ENCODE measurements at regions not wholly inside any gene's neighbourhood (a gene's known extent, or its start where the extent isn't known, plus 50 kb on each side); places are given as distances from the start of the nearest gene placed in this dataset.

DNA sequence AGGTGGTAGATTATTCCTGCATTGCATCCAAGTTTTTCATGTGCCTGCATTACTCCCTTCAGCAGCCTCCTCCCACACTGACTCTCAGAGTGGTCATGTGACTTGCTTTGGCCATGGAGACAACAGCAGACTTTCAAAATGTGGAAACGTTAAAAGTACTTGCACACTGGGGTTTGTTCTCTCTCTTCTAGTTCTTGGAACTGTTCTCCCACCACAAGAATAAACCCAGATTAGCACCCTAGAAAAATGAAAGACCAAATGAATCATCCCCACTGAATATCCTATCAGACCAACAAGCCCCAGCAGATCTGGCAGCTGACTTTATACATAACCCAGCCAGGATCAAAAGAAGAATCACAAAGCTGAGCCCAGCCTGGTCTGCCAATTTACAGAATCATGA, 398.5 kb downstream of the VPS13C start:
- H3K4me1 ChIP-seq (ENCODE audit: control insufficient read depth in 3 of 3, insufficient read depth in 3 of 3, low read length in 3 of 3), result peaks cover 0 to 2% (median 0%) of the 10 kb centered on the region in 3 donors
- no peaks in the 10 kb centered on the region for H3K36me3 ChIP-seq (ENCODE audit: control insufficient read depth in 3 of 3, insufficient read depth in 3 of 3, low read length in 3 of 3)
- no peak overlapping the region for H3K27ac ChIP-seq (ENCODE audit: low read depth, low read length)

DNA sequence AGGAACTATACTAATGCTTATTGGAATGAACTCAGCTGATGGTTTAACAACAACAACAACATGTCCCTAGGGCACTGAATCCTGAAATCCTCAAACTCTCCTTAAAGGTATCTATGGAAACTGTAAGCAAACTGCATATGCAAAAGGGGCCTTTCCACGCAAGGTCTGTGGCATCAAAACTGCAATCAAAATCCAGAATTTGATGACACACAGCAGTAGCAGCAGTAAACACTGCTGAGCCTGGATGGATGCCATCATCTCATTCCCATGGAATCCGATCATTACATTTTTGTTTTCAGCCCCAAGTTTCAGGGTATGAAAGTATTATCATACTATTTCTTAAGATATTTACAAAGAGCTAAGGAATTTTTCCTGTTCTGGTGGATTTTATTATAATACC, 399.7 kb downstream of the VPS13C start:
- no peak overlapping the region for H3K27ac ChIP-seq (ENCODE audit: low read depth, low read length)
- no peaks in the 10 kb centered on the region for H3K9me3 ChIP-seq (ENCODE audit: control insufficient read depth in 3 of 3, low read length in 3 of 3)
- H3K9ac ChIP-seq (ENCODE audit: low read depth in 1 of 3, low read length in 3 of 3), result no peak overlapping the region
- peaks cover 0 to 2% (median 0%) of the 10 kb centered on the region in 3 donors for H3K27me3 ChIP-seq (ENCODE audit: control insufficient read depth in 3 of 3, insufficient read depth in 3 of 3, low read length in 3 of 3)
- no peak overlapping the region for H3K4me3 ChIP-seq (ENCODE audit: low read length in 3 of 3)
- H3K4me1 ChIP-seq (ENCODE audit: control insufficient read depth in 3 of 3, insufficient read depth in 3 of 3, low read length in 3 of 3), result peaks cover 0 to 2% (median 1%) of the 10 kb centered on the region in 3 donors
- no peaks in the 10 kb centered on the region for H3K36me3 ChIP-seq (ENCODE audit: control insufficient read depth in 3 of 3, insufficient read depth in 3 of 3, low read length in 3 of 3)

More for the DNA sequence above, 398.5 kb downstream of the VPS13C start:
- Histone ChIP-seq H3K4me3 (ENCODE audit: low read length in 3 of 3) (no peak overlapping the region), H3K27me3 (ENCODE audit: control insufficient read depth in 3 of 3, insufficient read depth in 3 of 3, low read length in 3 of 3) (peaks cover 0 to 2% (median 0%) of the 10 kb centered on the region in 3 donors), H3K9ac (ENCODE audit: low read depth in 1 of 3, low read length in 3 of 3) (no peak overlapping the region), H3K9me3 (ENCODE audit: control insufficient read depth in 3 of 3, low read length in 3 of 3) (no peaks in the 10 kb centered on the region)

DNA sequence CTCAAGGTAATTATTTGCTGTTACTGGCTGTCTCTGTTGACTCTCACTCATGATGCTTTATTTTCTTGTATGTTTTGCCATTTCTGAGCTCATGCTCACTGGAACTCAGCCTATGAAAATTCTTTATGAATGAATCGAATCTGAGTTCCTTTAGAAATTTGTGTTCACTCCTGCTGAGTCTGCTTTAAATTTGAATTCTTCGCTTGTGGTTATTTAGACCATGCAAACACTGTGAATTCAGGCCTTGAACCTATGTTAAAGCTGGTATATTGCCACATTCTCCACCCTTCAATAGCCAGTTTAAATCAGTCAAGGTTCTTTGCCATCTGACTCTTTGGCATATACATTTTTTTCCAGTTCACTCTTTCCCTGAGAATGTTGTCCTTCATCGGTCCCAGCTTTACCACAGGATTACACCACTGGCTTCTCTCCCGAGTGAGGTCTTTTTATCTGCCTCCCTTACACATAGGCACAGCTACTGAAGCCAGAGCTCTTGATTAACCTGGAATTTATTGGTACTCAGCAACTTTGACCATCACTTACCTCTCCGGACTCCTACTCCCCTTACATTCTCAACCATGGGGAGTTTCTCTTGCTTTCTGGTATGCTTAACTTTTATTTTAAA, 400.6 kb downstream of the VPS13C start:
- Histone ChIP-seq H3K9ac (ENCODE audit: low read depth in 1 of 3, low read length in 3 of 3) (no peak overlapping the region), H3K9me3 (ENCODE audit: control insufficient read depth in 3 of 3, low read length in 3 of 3) (no peaks in the 10 kb centered on the region), H3K27ac (ENCODE audit: low read depth, low read length) (no peak overlapping the region), H3K4me1 (ENCODE audit: control insufficient read depth in 3 of 3, insufficient read depth in 3 of 3, low read length in 3 of 3) (peaks cover 0 to 9% (median 8%) of the 10 kb centered on the region in 3 donors), H3K27me3 (ENCODE audit: control insufficient read depth in 3 of 3, insufficient read depth in 3 of 3, low read length in 3 of 3) (no peaks in the 10 kb centered on the region), H3K36me3 (ENCODE audit: control insufficient read depth in 3 of 3, insufficient read depth in 3 of 3, low read length in 3 of 3) (no peaks in the 10 kb centered on the region), H3K4me3 (ENCODE audit: low read length in 3 of 3) (no peak overlapping the region)

DNA sequence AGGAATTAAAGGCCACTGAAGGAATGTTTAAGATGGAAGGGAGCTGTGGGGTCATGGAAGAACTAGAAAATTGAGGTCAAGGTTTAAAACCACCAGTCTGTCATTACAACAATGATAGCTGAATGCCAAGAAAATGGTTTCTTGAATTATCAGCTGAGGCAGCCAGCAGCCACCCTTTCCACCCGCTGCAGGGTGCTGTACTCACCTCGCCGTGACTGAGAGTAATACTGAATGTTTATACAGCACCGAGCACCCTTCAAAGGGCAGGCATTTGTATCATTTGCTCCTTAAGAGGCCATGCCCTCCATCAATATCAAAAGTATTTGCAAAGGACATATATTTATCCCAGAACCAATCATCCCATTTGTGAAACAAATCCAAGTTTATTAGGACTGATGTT, 402.8 kb downstream of the VPS13C start:
- H3K4me3 ChIP-seq (ENCODE audit: low read length in 3 of 3), result no peak overlapping the region
- no peaks in the 10 kb centered on the region for H3K9me3 ChIP-seq (ENCODE audit: control insufficient read depth in 3 of 3, low read length in 3 of 3)
- no peaks in the 10 kb centered on the region for H3K27me3 ChIP-seq (ENCODE audit: control insufficient read depth in 3 of 3, insufficient read depth in 3 of 3, low read length in 3 of 3)
- H3K36me3 ChIP-seq (ENCODE audit: control insufficient read depth in 3 of 3, insufficient read depth in 3 of 3, low read length in 3 of 3), result no peaks in the 10 kb centered on the region
- H3K27ac ChIP-seq (ENCODE audit: low read depth, low read length), result no peak overlapping the region
- no peak overlapping the region for H3K9ac ChIP-seq (ENCODE audit: low read depth in 1 of 3, low read length in 3 of 3)
- H3K4me1 ChIP-seq (ENCODE audit: control insufficient read depth in 3 of 3, insufficient read depth in 3 of 3, low read length in 3 of 3), result peaks cover 8 to 23% (median 23%) of the 10 kb centered on the region in 3 donors

DNA sequence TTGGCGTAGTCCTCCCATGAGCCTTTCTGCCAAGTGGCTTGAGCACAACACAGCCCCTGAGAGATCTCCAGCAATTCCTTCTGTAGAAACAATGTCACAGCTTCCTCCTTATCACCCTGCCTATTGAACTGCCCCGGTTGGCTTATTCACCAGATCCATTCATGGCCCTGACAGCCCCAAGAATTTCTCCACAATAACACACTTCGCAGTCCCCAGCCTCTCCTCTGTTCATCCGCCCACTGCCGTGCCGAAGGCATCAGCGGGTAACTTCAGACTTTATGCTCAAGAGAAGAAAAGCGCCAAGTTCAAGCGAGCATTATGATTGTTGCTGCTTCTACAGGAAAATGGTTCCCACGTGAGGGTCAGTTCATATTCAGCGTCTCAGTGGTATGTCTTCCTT, 403.9 kb downstream of the VPS13C start:
- Histone ChIP-seq H3K9ac (ENCODE audit: low read depth in 1 of 3, low read length in 3 of 3) (no peak overlapping the region), H3K4me3 (ENCODE audit: low read length in 3 of 3) (no peak overlapping the region), H3K27me3 (ENCODE audit: control insufficient read depth in 3 of 3, insufficient read depth in 3 of 3, low read length in 3 of 3) (no peaks in the 10 kb centered on the region), H3K9me3 (ENCODE audit: control insufficient read depth in 3 of 3, low read length in 3 of 3) (no peaks in the 10 kb centered on the region), H3K4me1 (ENCODE audit: control insufficient read depth in 3 of 3, insufficient read depth in 3 of 3, low read length in 3 of 3) (peaks cover 8 to 23% (median 21%) of the 10 kb centered on the region in 3 donors), H3K27ac (ENCODE audit: low read depth, low read length) (no peak overlapping the region), H3K36me3 (ENCODE audit: control insufficient read depth in 3 of 3, insufficient read depth in 3 of 3, low read length in 3 of 3) (no peaks in the 10 kb centered on the region)

DNA sequence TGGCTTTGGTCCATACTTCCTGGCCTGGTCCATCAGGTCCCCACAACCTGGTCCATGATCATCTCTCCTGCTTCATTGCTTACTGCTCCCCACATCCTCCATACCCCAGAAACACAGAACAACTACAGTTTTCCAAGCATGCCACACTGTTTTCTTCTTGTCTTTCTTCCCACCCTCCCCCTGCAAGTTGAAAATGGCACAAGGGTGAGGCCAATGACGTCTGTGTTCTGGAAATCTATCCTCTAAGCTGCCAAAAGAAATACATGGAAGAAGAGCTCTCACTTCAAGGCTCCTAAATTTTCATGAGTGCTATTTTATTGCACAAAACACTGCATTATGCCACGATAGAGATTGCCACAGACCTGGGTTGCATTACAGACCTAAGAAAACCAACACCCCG, 404.4 kb downstream of the VPS13C start:
- Histone ChIP-seq H3K4me1 (ENCODE audit: control insufficient read depth in 3 of 3, insufficient read depth in 3 of 3, low read length in 3 of 3) (peaks cover 8 to 25% (median 23%) of the 10 kb centered on the region in 3 donors), H3K27ac (ENCODE audit: low read depth, low read length) (no peak overlapping the region), H3K4me3 (ENCODE audit: low read length in 3 of 3) (no peak overlapping the region), H3K36me3 (ENCODE audit: control insufficient read depth in 3 of 3, insufficient read depth in 3 of 3, low read length in 3 of 3) (no peaks in the 10 kb centered on the region), H3K9me3 (ENCODE audit: control insufficient read depth in 3 of 3, low read length in 3 of 3) (no peaks in the 10 kb centered on the region), H3K27me3 (ENCODE audit: control insufficient read depth in 3 of 3, insufficient read depth in 3 of 3, low read length in 3 of 3) (no peaks in the 10 kb centered on the region), H3K9ac (ENCODE audit: low read depth in 1 of 3, low read length in 3 of 3) (no peak overlapping the region)

DNA sequence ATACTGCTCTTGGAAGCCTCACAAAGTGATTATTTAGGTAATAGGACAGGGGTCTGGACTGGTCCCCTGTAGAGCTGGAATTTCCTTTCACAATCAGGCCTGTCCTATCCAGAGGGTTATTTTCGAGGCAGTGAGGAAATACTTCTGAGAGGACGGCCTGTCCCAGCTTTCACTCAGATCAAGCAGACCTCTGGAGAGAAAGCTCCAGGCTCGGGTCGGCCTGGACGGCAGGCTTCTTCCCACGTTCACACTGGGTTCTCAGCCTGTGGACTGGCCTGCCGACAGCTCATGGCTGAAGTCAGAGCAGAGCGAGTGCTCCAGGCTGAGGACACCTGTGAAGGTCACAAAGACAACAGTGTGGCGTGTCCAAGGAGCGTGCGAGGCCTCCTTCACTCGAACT, 405.3 kb downstream of the VPS13C start:
- Histone ChIP-seq H3K27me3 (ENCODE audit: control insufficient read depth in 3 of 3, insufficient read depth in 3 of 3, low read length in 3 of 3) (no peaks in the 10 kb centered on the region), H3K4me3 (ENCODE audit: low read length in 3 of 3) (no peak overlapping the region), H3K9ac (ENCODE audit: low read depth in 1 of 3, low read length in 3 of 3) (no peak overlapping the region), H3K9me3 (ENCODE audit: control insufficient read depth in 3 of 3, low read length in 3 of 3) (no peaks in the 10 kb centered on the region), H3K36me3 (ENCODE audit: control insufficient read depth in 3 of 3, insufficient read depth in 3 of 3, low read length in 3 of 3) (no peaks in the 10 kb centered on the region), H3K4me1 (ENCODE audit: control insufficient read depth in 3 of 3, insufficient read depth in 3 of 3, low read length in 3 of 3) (peaks cover 8 to 25% (median 23%) of the 10 kb centered on the region in 3 donors), H3K27ac (ENCODE audit: low read depth, low read length) (peak overlapping the region; percentile 42)

DNA sequence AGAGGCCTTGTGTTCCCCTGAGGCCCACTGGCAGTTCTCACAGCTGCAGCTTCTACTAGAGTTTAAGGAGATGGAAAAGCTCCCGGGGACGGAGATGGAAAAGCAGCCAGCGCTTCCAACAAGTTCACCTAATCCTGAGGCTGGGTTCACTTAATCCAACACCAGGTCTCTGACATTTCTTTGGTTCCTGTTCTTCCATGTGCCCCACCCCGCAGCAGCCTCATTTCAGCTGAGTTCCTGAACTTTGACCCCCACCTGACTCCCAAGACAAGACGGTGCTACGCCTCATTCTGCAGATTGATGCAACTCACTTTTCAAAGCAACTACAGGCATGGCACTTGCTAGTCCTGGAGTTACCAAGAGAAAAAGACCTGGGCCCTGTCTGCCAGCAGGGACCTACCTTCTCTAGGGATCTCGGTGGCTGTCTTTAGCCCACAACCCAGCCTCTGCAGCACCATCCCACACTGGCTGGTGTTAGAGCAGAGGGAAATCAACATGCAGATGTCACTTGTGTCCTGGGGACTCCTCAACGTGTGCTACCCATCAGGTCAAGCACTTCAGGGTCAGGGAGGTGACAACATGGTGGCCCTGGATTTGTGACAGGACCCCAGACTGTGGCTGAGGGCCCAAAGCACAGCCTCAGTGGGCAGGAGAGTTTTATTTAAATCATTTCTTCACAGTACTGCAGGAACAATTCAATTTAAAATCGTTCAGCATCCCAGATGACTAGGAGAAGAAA, 406.1 kb downstream of the VPS13C start:
- Histone ChIP-seq H3K27ac (ENCODE audit: low read depth, low read length) (no peak overlapping the region), H3K9ac (ENCODE audit: low read depth in 1 of 3, low read length in 3 of 3) (no peak overlapping the region), H3K4me3 (ENCODE audit: low read length in 3 of 3) (peak overlapping the region in 1 of 3 donors; percentile 13), H3K9me3 (ENCODE audit: control insufficient read depth in 3 of 3, low read length in 3 of 3) (no peaks in the 10 kb centered on the region), H3K4me1 (ENCODE audit: control insufficient read depth in 3 of 3, insufficient read depth in 3 of 3, low read length in 3 of 3) (peaks cover 8 to 25% (median 23%) of the 10 kb centered on the region in 3 donors), H3K27me3 (ENCODE audit: control insufficient read depth in 3 of 3, insufficient read depth in 3 of 3, low read length in 3 of 3) (no peaks in the 10 kb centered on the region), H3K36me3 (ENCODE audit: control insufficient read depth in 3 of 3, insufficient read depth in 3 of 3, low read length in 3 of 3) (no peaks in the 10 kb centered on the region)

DNA sequence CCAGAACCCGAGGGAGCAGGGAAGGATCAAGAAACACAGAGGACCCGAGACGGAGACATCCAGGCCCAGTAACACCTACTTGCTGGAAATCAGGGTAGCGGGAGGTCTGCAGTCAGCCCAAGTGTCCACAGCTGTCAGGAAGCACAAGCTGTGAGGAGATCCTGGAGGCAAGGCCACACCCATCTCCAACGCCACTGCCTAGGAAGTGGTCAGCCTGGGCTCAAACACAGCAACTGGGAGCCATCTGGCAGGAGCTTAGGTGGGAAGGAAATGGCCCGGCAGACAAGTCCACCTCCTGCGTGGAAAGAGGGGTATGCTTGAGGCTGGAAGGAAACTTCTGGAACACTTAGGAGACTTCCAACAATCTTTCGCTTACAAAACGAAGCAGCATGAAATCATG, 407.1 kb downstream of the VPS13C start:
- peak overlapping the region in 1 of 3 donors; percentile 34 for H3K9ac ChIP-seq (ENCODE audit: low read depth in 1 of 3, low read length in 3 of 3)
- H3K27ac ChIP-seq (ENCODE audit: low read depth, low read length), result peak overlapping the region; percentile 17
- peak overlapping the region in 2 of 3 donors; percentile 15 to 61 for H3K4me3 ChIP-seq (ENCODE audit: low read length in 3 of 3)
- H3K4me1 ChIP-seq (ENCODE audit: control insufficient read depth in 3 of 3, insufficient read depth in 3 of 3, low read length in 3 of 3), result peaks cover 8 to 25% (median 23%) of the 10 kb centered on the region in 3 donors
- H3K9me3 ChIP-seq (ENCODE audit: control insufficient read depth in 3 of 3, low read length in 3 of 3), result no peaks in the 10 kb centered on the region
- H3K27me3 ChIP-seq (ENCODE audit: control insufficient read depth in 3 of 3, insufficient read depth in 3 of 3, low read length in 3 of 3), result no peaks in the 10 kb centered on the region
- H3K36me3 ChIP-seq (ENCODE audit: control insufficient read depth in 3 of 3, insufficient read depth in 3 of 3, low read length in 3 of 3), result no peaks in the 10 kb centered on the region

DNA sequence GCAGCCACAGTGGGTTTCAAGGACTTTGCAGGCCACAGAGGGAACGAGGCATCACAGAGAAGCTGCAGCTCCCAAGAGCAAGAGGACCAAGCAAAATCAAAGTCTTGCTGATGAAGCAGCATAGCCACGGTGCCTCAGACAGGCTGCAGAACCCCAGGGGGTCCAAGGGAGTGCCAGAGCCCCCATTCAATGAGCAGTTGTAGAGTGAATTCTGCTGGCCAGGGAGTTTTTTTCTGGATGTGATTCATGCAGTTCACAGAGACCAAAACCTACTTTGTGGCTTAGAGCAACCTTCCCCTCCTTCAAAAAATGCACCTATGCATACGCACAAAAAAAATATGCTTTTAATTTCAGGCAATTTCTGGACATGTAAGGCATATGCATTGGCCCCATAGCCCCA, 409.0 kb downstream of the VPS13C start:
- no peak overlapping the region for H3K4me3 ChIP-seq (ENCODE audit: low read length in 3 of 3)
- no peaks in the 10 kb centered on the region for H3K27me3 ChIP-seq (ENCODE audit: control insufficient read depth in 3 of 3, insufficient read depth in 3 of 3, low read length in 3 of 3)
- H3K36me3 ChIP-seq (ENCODE audit: control insufficient read depth in 3 of 3, insufficient read depth in 3 of 3, low read length in 3 of 3), result no peaks in the 10 kb centered on the region
- H3K4me1 ChIP-seq (ENCODE audit: control insufficient read depth in 3 of 3, insufficient read depth in 3 of 3, low read length in 3 of 3), result peaks cover 8 to 25% (median 23%) of the 10 kb centered on the region in 3 donors
- H3K27ac ChIP-seq (ENCODE audit: low read depth, low read length), result no peak overlapping the region
- H3K9me3 ChIP-seq (ENCODE audit: control insufficient read depth in 3 of 3, low read length in 3 of 3), result no peaks in the 10 kb centered on the region
- H3K9ac ChIP-seq (ENCODE audit: low read depth in 1 of 3, low read length in 3 of 3), result peak overlapping the region in 1 of 3 donors; percentile 8
